ENCODE measurements at regions not wholly inside any gene's neighbourhood (a gene's known extent, or its start where the extent isn't known, plus 50 kb on each side); places are given as distances from the start of the nearest gene placed in this dataset.

DNA sequence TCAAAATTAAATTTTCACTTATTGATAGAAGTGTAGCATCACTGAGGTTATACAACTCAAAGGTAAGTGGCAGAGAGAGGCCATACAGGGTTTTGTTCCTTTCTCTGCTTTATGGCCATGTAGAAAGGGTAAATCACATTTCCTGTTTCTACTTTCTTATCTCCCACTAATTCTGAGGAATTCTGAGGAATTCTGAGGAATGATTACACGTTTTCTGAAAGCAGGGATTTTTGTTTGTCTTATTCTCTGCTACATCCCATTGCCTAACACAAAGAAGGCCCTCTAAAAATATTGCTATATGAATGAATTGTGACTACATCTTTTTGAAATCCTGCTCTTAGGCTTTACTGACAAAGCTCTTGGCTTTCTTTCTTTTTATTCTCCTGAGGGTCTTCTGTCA is 516.9 kb upstream of the ZNF608 start:
- Histone ChIP-seq H3K27ac (ENCODE audit: low read depth, low read length) (no peak overlapping the region), H3K27me3 (ENCODE audit: control insufficient read depth in 2 of 2, insufficient read depth in 2 of 2, low read length in 2 of 2) (no peaks in the 10 kb centered on the region), H3K4me3 (ENCODE audit: low read length) (no peak overlapping the region), H3K9me3 (ENCODE audit: control insufficient read depth in 2 of 3, low read length in 3 of 3) (no peaks in the 10 kb centered on the region), H3K4me1 (ENCODE audit: control insufficient read depth in 2 of 2, insufficient read depth in 2 of 2, low read length in 2 of 2) (no peaks in the 10 kb centered on the region), H3K36me3 (ENCODE audit: control insufficient read depth in 2 of 3, insufficient read depth in 3 of 3, low read length in 3 of 3) (no peaks in the 10 kb centered on the region)
- CTCF ChIA-PET = no interaction called here
- Mint-ChIP-seq H3K27ac (no peak overlapping the region), H3K9me3 (peaks cover 2 to 14% (median 5%) of the 10 kb centered on the region in 11 donors), H3K27me3 (no peaks in the 10 kb centered on the region), H3K4me3 (no peak overlapping the region), H3K4me1 (no peaks in the 10 kb centered on the region), H3K36me3 (no peaks in the 10 kb centered on the region)
- DNase-seq (no peak), ATAC-seq (no peak)
- POLR2A ChIA-PET = no interaction called here
- intact Hi-C loops (cut with micrococcal nuclease) = no loop called here

DNA sequence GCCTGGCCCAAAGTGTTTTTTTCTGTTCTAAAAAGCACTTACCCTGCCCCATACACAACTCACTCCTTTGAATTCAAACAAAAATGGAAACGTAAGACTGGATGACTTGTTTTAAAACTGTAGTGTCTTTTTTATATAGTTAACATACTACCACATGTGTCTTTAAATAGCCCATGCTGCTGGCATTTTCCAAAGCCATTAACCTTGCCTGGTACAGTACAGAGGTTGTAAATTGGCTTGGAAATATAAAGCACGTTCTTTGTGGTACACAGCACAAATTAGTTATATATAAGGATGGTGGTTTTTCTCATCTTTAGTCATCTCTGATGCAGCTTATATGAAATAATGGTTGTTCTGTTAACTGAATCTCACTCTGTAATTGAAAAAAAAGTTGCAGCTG is 519.7 kb upstream of the ZNF608 start:
- Mint-ChIP-seq H3K4me1 (no peaks in the 10 kb centered on the region), H3K27ac (no peak overlapping the region), H3K9me3 (peaks cover 0 to 13% (median 3%) of the 10 kb centered on the region in 11 donors), H3K27me3 (no peaks in the 10 kb centered on the region), H3K4me3 (no peak overlapping the region), H3K36me3 (no peaks in the 10 kb centered on the region)
- DNase-seq (no peak), ATAC-seq (no peak)
- Histone ChIP-seq H3K4me3 (ENCODE audit: low read length) (no peak overlapping the region), H3K27ac (ENCODE audit: low read depth, low read length) (no peak overlapping the region), H3K27me3 (ENCODE audit: control insufficient read depth in 2 of 2, insufficient read depth in 2 of 2, low read length in 2 of 2) (no peaks in the 10 kb centered on the region), H3K4me1 (ENCODE audit: control insufficient read depth in 2 of 2, insufficient read depth in 2 of 2, low read length in 2 of 2) (no peaks in the 10 kb centered on the region), H3K36me3 (ENCODE audit: control insufficient read depth in 2 of 3, insufficient read depth in 3 of 3, low read length in 3 of 3) (no peaks in the 10 kb centered on the region), H3K9me3 (ENCODE audit: control insufficient read depth in 2 of 3, low read length in 3 of 3) (no peaks in the 10 kb centered on the region)
- intact Hi-C loops (cut with micrococcal nuclease) = no loop called here
- CTCF ChIA-PET = no interaction called here
- POLR2A ChIA-PET = no interaction called here

DNA sequence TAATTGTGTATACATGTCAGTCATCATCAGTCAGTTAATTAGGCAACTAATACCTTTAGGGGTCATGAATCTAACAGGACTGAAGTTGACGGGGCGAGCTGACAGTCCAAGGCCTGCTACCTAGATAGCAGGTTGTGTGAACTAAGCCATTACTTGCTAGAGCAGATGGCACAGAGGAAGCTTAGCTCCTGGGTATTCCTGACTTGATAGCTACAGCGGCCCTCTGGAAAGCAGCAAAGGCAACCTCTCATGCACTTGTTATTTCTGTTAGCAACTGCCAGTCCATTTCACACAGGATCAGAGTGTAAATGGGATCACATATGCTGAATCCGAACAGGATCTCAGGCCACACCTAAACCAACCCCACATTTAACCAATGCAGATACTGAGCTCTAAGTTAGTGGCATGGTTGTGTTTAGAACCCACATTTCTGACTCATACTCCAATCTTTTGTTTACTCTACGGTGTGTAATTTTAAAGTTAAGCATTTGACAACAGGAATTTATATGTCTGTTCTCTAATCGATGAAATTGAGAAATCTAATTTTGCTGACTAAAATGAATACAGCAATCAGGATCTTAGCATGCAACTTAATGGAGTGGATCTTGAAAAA is 521.3 kb upstream of the ZNF608 start:
- Mint-ChIP-seq H3K4me1 (no peaks in the 10 kb centered on the region), H3K9me3 (peaks cover 0 to 14% (median 4%) of the 10 kb centered on the region in 11 donors), H3K27me3 (peaks cover 0 to under 1% (median 0%) of the 10 kb centered on the region in 5 donors), H3K4me3 (no peak overlapping the region), H3K36me3 (no peaks in the 10 kb centered on the region), H3K27ac (no peak overlapping the region)
- Histone ChIP-seq H3K4me1 (ENCODE audit: control insufficient read depth in 2 of 2, insufficient read depth in 2 of 2, low read length in 2 of 2) (no peaks in the 10 kb centered on the region), H3K36me3 (ENCODE audit: control insufficient read depth in 2 of 3, insufficient read depth in 3 of 3, low read length in 3 of 3) (no peaks in the 10 kb centered on the region), H3K27me3 (ENCODE audit: control insufficient read depth in 2 of 2, insufficient read depth in 2 of 2, low read length in 2 of 2) (no peaks in the 10 kb centered on the region), H3K9me3 (ENCODE audit: control insufficient read depth in 2 of 3, low read length in 3 of 3) (no peaks in the 10 kb centered on the region), H3K27ac (ENCODE audit: low read depth, low read length) (no peak overlapping the region), H3K4me3 (ENCODE audit: low read length) (no peak overlapping the region)
- intact Hi-C loops (cut with micrococcal nuclease) = no loop called here
- ChIA-PET CTCF (no interaction called here), POLR2A (no interaction called here)
- ATAC-seq = no peak
- DNase-seq = no peak

DNA sequence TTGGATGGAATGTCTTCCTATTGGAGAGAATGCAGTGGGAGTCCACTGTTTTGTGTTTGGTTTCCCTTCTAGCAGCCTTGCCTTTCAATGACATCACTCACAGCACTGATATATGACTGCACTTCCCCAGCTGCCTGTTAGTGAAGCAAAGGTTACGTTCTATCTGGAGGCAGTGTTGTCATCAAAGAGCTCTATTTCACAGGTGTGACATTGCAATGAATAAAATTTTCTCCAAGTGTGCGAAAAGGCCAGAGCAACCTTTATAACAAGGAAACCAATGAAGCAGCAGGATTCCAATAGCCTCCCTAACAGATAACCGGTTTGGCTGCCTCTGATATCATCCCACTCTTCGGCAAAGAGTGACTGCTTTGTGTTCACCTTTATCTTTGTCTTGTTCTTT is 523.5 kb upstream of the ZNF608 start:
- H3K27me3 ChIP-seq (ENCODE audit: control insufficient read depth in 2 of 2, insufficient read depth in 2 of 2, low read length in 2 of 2) = no peaks in the 10 kb centered on the region
- Mint-ChIP-seq H3K27ac (no peak overlapping the region), H3K4me1 (no peaks in the 10 kb centered on the region), H3K4me3 (no peak overlapping the region), H3K27me3 (peaks cover 0 to 4% (median 0%) of the 10 kb centered on the region in 5 donors), H3K36me3 (no peaks in the 10 kb centered on the region), H3K9me3 (peaks cover 0 to 13% (median 4%) of the 10 kb centered on the region in 11 donors)
- intact Hi-C loops (cut with micrococcal nuclease) = no loop called here
- ATAC-seq = no peak
- no peak overlapping the region for H3K4me3 ChIP-seq (ENCODE audit: low read length)
- no peaks in the 10 kb centered on the region for H3K4me1 ChIP-seq (ENCODE audit: control insufficient read depth in 2 of 2, insufficient read depth in 2 of 2, low read length in 2 of 2)
- CTCF ChIA-PET = no interaction called here
- POLR2A ChIA-PET = no interaction called here
- no peak for DNase-seq
- H3K27ac ChIP-seq (ENCODE audit: low read depth, low read length) = no peak overlapping the region
- no peaks in the 10 kb centered on the region for H3K36me3 ChIP-seq (ENCODE audit: control insufficient read depth in 2 of 3, insufficient read depth in 3 of 3, low read length in 3 of 3)
- H3K9me3 ChIP-seq (ENCODE audit: control insufficient read depth in 2 of 3, low read length in 3 of 3) = no peaks in the 10 kb centered on the region

DNA sequence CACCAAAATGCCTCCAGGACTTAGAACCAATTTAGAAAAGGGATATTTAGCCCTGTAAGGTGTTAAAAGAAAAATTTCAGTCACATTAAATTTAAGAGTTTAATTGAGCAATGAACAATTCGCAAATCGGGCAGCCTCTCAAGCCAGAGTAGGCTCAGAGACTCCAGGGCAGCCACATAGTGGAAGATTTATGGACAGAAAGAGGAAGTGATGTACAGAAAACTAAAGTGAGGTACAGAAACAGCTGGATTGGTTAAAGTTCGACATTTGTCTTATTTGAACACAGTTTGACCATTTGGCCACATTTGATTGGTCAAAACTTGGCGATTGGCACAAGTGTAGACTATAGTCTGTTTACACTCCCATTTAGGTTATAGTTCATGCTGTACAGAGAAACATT is 525.9 kb upstream of the ZNF608 start:
- no peaks in the 10 kb centered on the region for H3K36me3 Mint-ChIP-seq
- H3K27ac ChIP-seq (ENCODE audit: low read depth, low read length) = no peak overlapping the region
- no peak overlapping the region for H3K27ac Mint-ChIP-seq
- DNase-seq = no peak
- H3K4me3 ChIP-seq (ENCODE audit: low read length) = no peak overlapping the region
- no peaks in the 10 kb centered on the region for H3K27me3 ChIP-seq (ENCODE audit: control insufficient read depth in 2 of 2, insufficient read depth in 2 of 2, low read length in 2 of 2)
- no peak overlapping the region for H3K4me3 Mint-ChIP-seq
- POLR2A ChIA-PET = no interaction called here
- CTCF ChIA-PET = no interaction called here
- H3K36me3 ChIP-seq (ENCODE audit: control insufficient read depth in 2 of 3, insufficient read depth in 3 of 3, low read length in 3 of 3) = no peaks in the 10 kb centered on the region
- intact Hi-C loops (cut with micrococcal nuclease) = no loop called here
- no peaks in the 10 kb centered on the region for H3K4me1 ChIP-seq (ENCODE audit: control insufficient read depth in 2 of 2, insufficient read depth in 2 of 2, low read length in 2 of 2)
- H3K9me3 Mint-ChIP-seq = peaks cover 0 to 7% (median 2%) of the 10 kb centered on the region in 11 donors
- no peaks in the 10 kb centered on the region for H3K4me1 Mint-ChIP-seq
- H3K27me3 Mint-ChIP-seq = peaks cover 0 to 4% (median 0%) of the 10 kb centered on the region in 5 donors
- H3K9me3 ChIP-seq (ENCODE audit: control insufficient read depth in 2 of 3, low read length in 3 of 3) = no peaks in the 10 kb centered on the region
- ATAC-seq = no peak

DNA sequence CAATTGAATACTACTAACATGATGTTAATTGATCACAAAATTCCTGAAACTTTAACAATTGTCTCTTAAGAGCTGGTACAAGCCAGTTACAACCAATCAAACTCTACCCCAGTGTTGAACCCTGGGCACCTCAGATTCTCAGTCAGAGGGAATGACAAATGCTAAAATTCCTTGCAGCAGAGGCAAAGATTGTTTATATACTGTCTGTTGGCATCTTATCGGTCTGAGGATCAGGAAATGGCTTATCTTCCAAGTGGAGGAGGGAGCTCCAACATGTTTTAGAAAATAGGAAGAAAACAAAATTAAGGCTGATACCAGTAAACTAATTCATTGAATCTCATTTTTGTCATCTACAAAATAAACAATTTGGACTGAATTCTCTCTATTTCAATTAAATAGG is 527.8 kb upstream of the ZNF608 start:
- no peak overlapping the region for H3K27ac Mint-ChIP-seq
- Histone ChIP-seq H3K36me3 (ENCODE audit: control insufficient read depth in 2 of 3, insufficient read depth in 3 of 3, low read length in 3 of 3) (no peaks in the 10 kb centered on the region), H3K4me1 (ENCODE audit: control insufficient read depth in 2 of 2, insufficient read depth in 2 of 2, low read length in 2 of 2) (no peaks in the 10 kb centered on the region), H3K27ac (ENCODE audit: low read depth, low read length) (no peak overlapping the region), H3K9me3 (ENCODE audit: control insufficient read depth in 2 of 3, low read length in 3 of 3) (no peaks in the 10 kb centered on the region), H3K27me3 (ENCODE audit: control insufficient read depth in 2 of 2, insufficient read depth in 2 of 2, low read length in 2 of 2) (no peaks in the 10 kb centered on the region), H3K4me3 (ENCODE audit: low read length) (no peak overlapping the region)
- no peaks in the 10 kb centered on the region for H3K36me3 Mint-ChIP-seq
- ChIA-PET POLR2A (no interaction called here), CTCF (no interaction called here)
- H3K4me3 Mint-ChIP-seq = no peak overlapping the region
- H3K9me3 Mint-ChIP-seq = peaks cover 0 to 8% (median 2%) of the 10 kb centered on the region in 11 donors
- no peaks in the 10 kb centered on the region for H3K4me1 Mint-ChIP-seq
- intact Hi-C loops (cut with micrococcal nuclease) = no loop called here
- ATAC-seq (no peak), DNase-seq (no peak)
- peaks cover 0 to 4% (median 0%) of the 10 kb centered on the region in 5 donors for H3K27me3 Mint-ChIP-seq

DNA sequence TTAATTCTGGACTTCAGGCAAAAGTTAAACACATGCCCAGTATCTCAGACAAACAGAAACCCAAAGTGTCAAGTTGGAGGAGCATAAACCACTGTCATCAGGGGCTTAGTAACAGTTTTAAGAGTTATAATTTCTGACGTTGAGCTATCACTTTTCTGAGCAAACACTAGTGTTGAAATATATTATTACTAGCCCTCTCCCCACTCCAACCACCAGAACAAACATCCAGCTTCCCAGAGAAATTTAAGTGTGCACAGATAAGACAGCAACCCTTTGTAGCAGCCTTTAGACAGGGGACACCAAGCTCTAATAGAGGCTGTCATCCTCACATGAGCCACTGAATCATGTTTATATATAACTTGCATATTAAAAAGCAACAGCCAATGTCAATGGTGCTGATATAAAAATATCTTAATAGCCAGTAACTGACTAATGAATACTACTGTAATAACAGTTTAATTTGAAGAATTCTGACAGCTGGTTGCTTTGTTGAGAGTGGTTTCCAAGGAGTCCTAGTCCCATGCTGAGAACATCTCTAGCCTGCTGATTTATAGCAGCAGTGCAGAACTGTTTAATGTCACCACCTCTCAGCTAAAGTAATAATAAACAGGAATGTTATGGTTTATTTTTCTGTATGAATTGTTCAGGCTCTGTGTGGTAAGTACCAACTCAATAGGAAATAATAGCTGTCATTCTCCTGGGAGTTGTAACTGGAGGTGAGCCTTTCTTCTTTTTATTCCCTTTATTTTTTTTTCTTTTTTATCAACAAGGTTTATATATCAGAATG is 528.7 kb upstream of the ZNF608 start:
- CTCF ChIA-PET = no interaction called here
- no peaks in the 10 kb centered on the region for H3K36me3 Mint-ChIP-seq
- POLR2A ChIA-PET = no interaction called here
- Histone ChIP-seq H3K4me1 (ENCODE audit: control insufficient read depth in 2 of 2, insufficient read depth in 2 of 2, low read length in 2 of 2) (no peaks in the 10 kb centered on the region), H3K27ac (ENCODE audit: low read depth, low read length) (no peak overlapping the region), H3K36me3 (ENCODE audit: control insufficient read depth in 2 of 3, insufficient read depth in 3 of 3, low read length in 3 of 3) (no peaks in the 10 kb centered on the region), H3K4me3 (ENCODE audit: low read length) (no peak overlapping the region), H3K27me3 (ENCODE audit: control insufficient read depth in 2 of 2, insufficient read depth in 2 of 2, low read length in 2 of 2) (no peaks in the 10 kb centered on the region), H3K9me3 (ENCODE audit: control insufficient read depth in 2 of 3, low read length in 3 of 3) (no peaks in the 10 kb centered on the region)
- intact Hi-C loops (cut with micrococcal nuclease) = no loop called here
- ATAC-seq (no peak), DNase-seq (no peak)
- no peak overlapping the region for H3K27ac Mint-ChIP-seq
- H3K27me3 Mint-ChIP-seq = peaks cover 0 to 4% (median 0%) of the 10 kb centered on the region in 5 donors
- H3K9me3 Mint-ChIP-seq = peaks cover 0 to 8% (median 2%) of the 10 kb centered on the region in 11 donors
- no peak overlapping the region for H3K4me3 Mint-ChIP-seq
- H3K4me1 Mint-ChIP-seq = no peaks in the 10 kb centered on the region

All from naive thymus-derived CD4-positive, alpha-beta T cell (primary cell).